IPS-NIHi7 (cell line): ENCODE measurements at regions not wholly inside any gene's neighbourhood (a gene's known extent, or its start where the extent isn't known, plus 50 kb on each side); places are given as distances from the start of the nearest gene placed in this dataset.

Experiments used
- DNase-seq: peaks from one replicate; pipeline ENCODE4 v3.0.0; 2012; ENCODE audit warnings: mixed read lengths; ENCODE audit errors: extremely low spot score

- no peak for DNase-seq
Observed at GRCh38 chr2:176729706-176730569, 460.7 kb downstream of the MTX2 start.

- no peak for DNase-seq
Observed at GRCh38 chr2:176732780-176733179, 463.5 kb downstream of the MTX2 start.

- DNase-seq = no peak
Observed at GRCh38 chr2:176733698-176734430, 464.6 kb downstream of the MTX2 start.

- no peak for DNase-seq
Observed at GRCh38 chr2:176734868-176735267, 465.6 kb downstream of the MTX2 start.

- no peak for DNase-seq
Observed at GRCh38 chr2:176742271-176742670, 470.3 kb upstream of the HNRNPA3 start.

- no peak for DNase-seq
Observed at GRCh38 chr2:176743671-176744070, 468.9 kb upstream of the HNRNPA3 start.

GRCh38 chr2:176744146-176744545 is 468.4 kb upstream of the HNRNPA3 start:
- DNase-seq = no peak

GRCh38 chr2:176745543-176746200 is 466.9 kb upstream of the HNRNPA3 start:
- no peak for DNase-seq

- no peak for DNase-seq
Observed at GRCh38 chr2:176746411-176746810, 466.2 kb upstream of the HNRNPA3 start.

- DNase-seq = no peak
Observed at GRCh38 chr2:176747506-176747905, 465.1 kb upstream of the HNRNPA3 start.

GRCh38 chr2:176747928-176748327 is 464.7 kb upstream of the HNRNPA3 start:
- no peak for DNase-seq

GRCh38 chr2:176748662-176749061 is 463.9 kb upstream of the HNRNPA3 start:
- no peak for DNase-seq

GRCh38 chr2:176751314-176752227 is 461.0 kb upstream of the HNRNPA3 start:
- no peak for DNase-seq

GRCh38 chr2:176752295-176752694 is 460.3 kb upstream of the HNRNPA3 start:
- DNase-seq = no peak

GRCh38 chr2:176753205-176753604 is 459.4 kb upstream of the HNRNPA3 start:
- DNase-seq = no peak

GRCh38 chr2:176753752-176754474 is 458.7 kb upstream of the HNRNPA3 start:
- no peak for DNase-seq

GRCh38 chr2:176755537-176756135 is 457.0 kb upstream of the HNRNPA3 start:
- no peak for DNase-seq

GRCh38 chr2:176758426-176758825 is 454.2 kb upstream of the HNRNPA3 start:
- DNase-seq = no peak

GRCh38 chr2:176760439-176760838 is 452.2 kb upstream of the HNRNPA3 start:
- DNase-seq = no peak

- no peak for DNase-seq
Observed at GRCh38 chr2:176763130-176763529, 449.5 kb upstream of the HNRNPA3 start.
